ENCODE measurements at regions not wholly inside any gene's neighbourhood (a gene's known extent, or its start where the extent isn't known, plus 50 kb on each side); places are given as distances from the start of the nearest gene placed in this dataset.
A peak's percentile ranks its signal among the peaks of the same experiment; 100 is the strongest.

GRCh38 chr1:55673416-55673815, 458.3 kb upstream of the USP24 start:
- Histone ChIP-seq H3K9me3 (ENCODE audit: control insufficient read depth in 2 of 3, insufficient read depth in 1 of 3, low read length in 3 of 3) (no peaks in the 10 kb centered on the region), H3K27ac (ENCODE audit: low read depth in 2 of 2, low read length in 2 of 2) (no peak overlapping the region), H3K36me3 (ENCODE audit: control insufficient read depth in 2 of 3, insufficient read depth in 3 of 3, low read length in 3 of 3) (no peaks in the 10 kb centered on the region), H3K4me3 (ENCODE audit: low read length in 3 of 3) (no peak overlapping the region), H3K4me1 (ENCODE audit: control insufficient read depth in 2 of 3, insufficient read depth in 2 of 3, low read depth in 1 of 3, low read length in 3 of 3) (peaks cover 0 to 2% (median 0%) of the 10 kb centered on the region in 3 donors), H3K27me3 (ENCODE audit: control insufficient read depth, insufficient read depth, low read length) (no peaks in the 10 kb centered on the region), H3K9ac (ENCODE audit: low read length in 3 of 3) (no peak overlapping the region)
- no peak for FAIRE-seq
- intact Hi-C loops (cut with DNase I) = no loop called here
- DNase-seq = no peak
- no peak for TF ChIP-seq CTCF (IDR thresholded peaks at IDR 0.05; ENCODE audit: borderline replicate concordance, extremely low read depth, insufficient read depth)

GRCh38 chr1:55670331-55671082, 455.3 kb upstream of the USP24 start:
- FAIRE-seq = no peak
- peaks cover 0 to 2% (median 0%) of the 10 kb centered on the region in 3 donors for H3K4me1 ChIP-seq (ENCODE audit: control insufficient read depth in 2 of 3, insufficient read depth in 2 of 3, low read depth in 1 of 3, low read length in 3 of 3)
- no peak overlapping the region for H3K4me3 ChIP-seq (ENCODE audit: low read length in 3 of 3)
- peak in 3 of 5 donors; percentile 24 to 68 (median 64) for DNase-seq
- H3K27me3 ChIP-seq (ENCODE audit: control insufficient read depth, insufficient read depth, low read length) = no peaks in the 10 kb centered on the region
- no peaks in the 10 kb centered on the region for H3K36me3 ChIP-seq (ENCODE audit: control insufficient read depth in 2 of 3, insufficient read depth in 3 of 3, low read length in 3 of 3)
- no peak overlapping the region for H3K27ac ChIP-seq (ENCODE audit: low read depth in 2 of 2, low read length in 2 of 2)
- intact Hi-C loops (cut with DNase I) = no loop called here
- H3K9ac ChIP-seq (ENCODE audit: low read length in 3 of 3) = no peak overlapping the region
- no peaks in the 10 kb centered on the region for H3K9me3 ChIP-seq (ENCODE audit: control insufficient read depth in 2 of 3, insufficient read depth in 1 of 3, low read length in 3 of 3)
- TF ChIP-seq CTCF (IDR thresholded peaks at IDR 0.05; ENCODE audit: borderline replicate concordance, extremely low read depth, insufficient read depth) = peak; percentile 6

- DNase-seq (no peak), FAIRE-seq (no peak)
- no peak overlapping the region for H3K4me3 ChIP-seq (ENCODE audit: low read length in 3 of 3)
- no peaks in the 10 kb centered on the region for H3K9me3 ChIP-seq (ENCODE audit: control insufficient read depth in 2 of 3, insufficient read depth in 1 of 3, low read length in 3 of 3)
- H3K9ac ChIP-seq (ENCODE audit: low read length in 3 of 3) = no peak overlapping the region
- intact Hi-C loops (cut with DNase I) = no loop called here
- H3K27me3 ChIP-seq (ENCODE audit: control insufficient read depth, insufficient read depth, low read length) = no peaks in the 10 kb centered on the region
- no peak overlapping the region for H3K27ac ChIP-seq (ENCODE audit: low read depth in 2 of 2, low read length in 2 of 2)
- H3K4me1 ChIP-seq (ENCODE audit: control insufficient read depth in 2 of 3, insufficient read depth in 2 of 3, low read depth in 1 of 3, low read length in 3 of 3) = peaks cover 0 to 2% (median 0%) of the 10 kb centered on the region in 3 donors
- H3K36me3 ChIP-seq (ENCODE audit: control insufficient read depth in 2 of 3, insufficient read depth in 3 of 3, low read length in 3 of 3) = no peaks in the 10 kb centered on the region
- TF ChIP-seq CTCF (IDR thresholded peaks at IDR 0.05; ENCODE audit: borderline replicate concordance, extremely low read depth, insufficient read depth) = no peak
Measured at GRCh38 chr1:55669293-55669692, 454.1 kb upstream of the USP24 start.

Measured in kidney (tissue), 13 donors.